ENCODE measurements at regions not wholly inside any gene's neighbourhood (a gene's known extent, or its start where the extent isn't known, plus 50 kb on each side); places are given as distances from the start of the nearest gene placed in this dataset.

DNA sequence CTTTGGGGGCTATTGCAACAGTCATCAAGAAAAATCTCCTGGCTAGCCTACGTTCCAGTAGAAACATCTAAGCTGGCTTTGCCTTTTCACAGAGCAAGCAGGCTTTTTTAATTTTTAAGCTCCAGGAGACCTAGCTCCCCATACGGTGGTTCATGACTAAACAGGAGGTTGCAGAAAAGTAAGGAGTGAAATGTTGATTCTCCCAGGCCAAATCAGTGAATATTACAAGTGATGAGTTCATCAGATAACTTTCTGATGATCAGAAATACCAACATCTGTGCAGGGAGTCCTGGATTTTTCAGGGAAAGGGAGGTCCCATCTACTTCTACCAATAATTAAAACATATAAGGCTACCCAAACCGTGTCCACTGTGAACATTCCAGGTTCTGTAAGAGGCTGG is 477.3 kb upstream of the CELF2 start:
- TF ChIP-seq, protein P1, sequence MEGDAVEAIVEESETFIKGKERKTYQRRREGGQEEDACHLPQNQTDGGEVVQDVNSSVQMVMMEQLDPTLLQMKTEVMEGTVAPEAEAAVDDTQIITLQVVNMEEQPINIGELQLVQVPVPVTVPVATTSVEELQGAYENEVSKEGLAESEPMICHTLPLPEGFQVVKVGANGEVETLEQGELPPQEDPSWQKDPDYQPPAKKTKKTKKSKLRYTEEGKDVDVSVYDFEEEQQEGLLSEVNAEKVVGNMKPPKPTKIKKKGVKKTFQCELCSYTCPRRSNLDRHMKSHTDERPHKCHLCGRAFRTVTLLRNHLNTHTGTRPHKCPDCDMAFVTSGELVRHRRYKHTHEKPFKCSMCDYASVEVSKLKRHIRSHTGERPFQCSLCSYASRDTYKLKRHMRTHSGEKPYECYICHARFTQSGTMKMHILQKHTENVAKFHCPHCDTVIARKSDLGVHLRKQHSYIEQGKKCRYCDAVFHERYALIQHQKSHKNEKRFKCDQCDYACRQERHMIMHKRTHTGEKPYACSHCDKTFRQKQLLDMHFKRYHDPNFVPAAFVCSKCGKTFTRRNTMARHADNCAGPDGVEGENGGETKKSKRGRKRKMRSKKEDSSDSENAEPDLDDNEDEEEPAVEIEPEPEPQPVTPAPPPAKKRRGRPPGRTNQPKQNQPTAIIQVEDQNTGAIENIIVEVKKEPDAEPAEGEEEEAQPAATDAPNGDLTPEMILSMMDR (IDR thresholded peaks at IDR 0.05; ENCODE audit: extremely low read depth in 1 of 2, insufficient read depth in 1 of 2, low read depth in 1 of 2, low read length in 2 of 2): no peak
- TF ChIP-seq MAX (IDR thresholded peaks at IDR 0.05; ENCODE audit: insufficient read depth, insufficient read length): no peak
- no peak for TF ChIP-seq POLR2A (IDR thresholded peaks at IDR 0.05; ENCODE audit: low read depth, low read length)
- no peak for TF ChIP-seq POLR2AphosphoS5 (IDR thresholded peaks at IDR 0.05; ENCODE audit: insufficient read depth, low read depth, low read length)
- TF ChIP-seq MYC (IDR thresholded peaks at IDR 0.05; ENCODE audit: low read depth, low read length): no peak
- TF ChIP-seq EZH2 (IDR thresholded peaks at IDR 0.05; ENCODE audit: borderline replicate concordance, low read depth, low read length, severe bottlenecking): no peak

Measured in endothelial cell of umbilical vein (primary cell).